ENCODE measurements at regions not wholly inside any gene's neighbourhood (a gene's known extent, or its start where the extent isn't known, plus 50 kb on each side); places are given as distances from the start of the nearest gene placed in this dataset.
A peak's percentile ranks its signal among the peaks of the same experiment; 100 is the strongest.

DNA sequence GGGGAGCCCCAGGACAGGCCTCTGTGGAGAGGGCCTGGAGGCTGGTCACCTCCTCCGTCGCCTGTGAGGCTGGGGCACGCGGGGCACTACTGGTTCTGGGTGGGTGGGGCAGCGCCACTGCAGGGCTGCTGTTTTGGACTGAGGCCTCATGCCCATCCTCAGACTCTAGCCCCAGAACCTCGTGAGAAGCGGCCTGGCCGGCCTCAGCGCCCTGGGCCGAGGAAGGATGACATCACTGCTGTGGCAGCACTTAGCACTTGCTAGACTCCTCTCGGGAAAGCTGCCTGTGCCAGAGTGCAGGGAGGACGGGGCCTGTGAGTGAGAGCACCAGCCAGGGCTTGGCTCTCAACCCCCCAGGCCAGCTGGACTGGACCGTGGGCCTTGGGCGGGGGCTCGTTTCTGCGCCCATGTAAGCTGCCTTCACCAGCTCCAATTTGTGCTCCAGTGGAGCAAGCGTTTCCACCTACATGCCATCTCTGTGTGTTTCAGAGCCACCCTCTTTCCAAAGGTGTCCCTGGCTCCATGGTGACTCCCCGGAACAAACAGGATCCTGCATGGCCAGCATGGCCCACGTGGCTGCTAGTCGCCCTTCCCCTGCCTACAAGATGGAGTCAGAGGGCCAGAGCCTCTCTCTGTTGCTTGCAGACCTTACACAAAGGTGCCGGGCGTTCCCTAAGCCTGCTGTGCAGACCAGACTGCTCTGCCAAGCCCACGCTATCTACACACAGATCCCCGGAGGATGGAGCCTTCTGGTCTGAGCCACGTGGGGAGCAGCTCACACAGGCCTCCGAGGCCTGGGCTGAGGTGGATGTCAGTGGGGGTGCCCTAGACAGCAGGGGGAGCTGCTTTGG is 102.9 kb downstream of the CTTN start:
- DNase-seq (ENCODE audit: low spot score), result no peak

DNA sequence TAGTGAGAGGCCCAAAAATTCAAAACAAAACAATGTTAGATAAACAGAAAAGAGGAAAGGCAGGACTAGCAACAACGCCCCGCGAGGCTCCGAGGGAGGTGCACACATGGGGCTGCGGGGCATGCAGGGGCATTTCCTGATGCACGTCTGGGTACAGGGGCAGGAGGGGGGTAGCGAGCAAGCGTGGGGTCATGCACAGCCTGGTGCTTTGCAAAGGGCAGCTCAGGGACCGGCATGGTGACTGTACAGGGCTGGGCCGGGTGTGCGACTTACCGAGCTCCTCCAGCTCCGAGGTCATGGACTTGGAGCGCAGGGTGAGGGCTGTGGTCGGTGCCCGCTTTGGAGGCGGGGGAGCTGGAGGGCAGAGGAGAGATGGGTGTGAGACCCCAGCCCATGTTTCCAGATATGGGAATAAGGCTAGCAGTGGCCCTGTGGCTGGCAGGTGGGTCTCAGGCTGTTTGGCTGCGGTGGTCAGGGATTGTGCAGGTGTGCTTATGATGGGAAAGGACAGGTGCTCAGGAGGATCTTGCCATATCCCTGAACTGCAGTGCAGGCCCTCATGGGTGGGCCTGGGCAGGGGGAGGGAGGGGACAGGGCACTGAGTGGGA is 103.7 kb downstream of the CTTN start:
- no peak for DNase-seq (ENCODE audit: low spot score)

DNA sequence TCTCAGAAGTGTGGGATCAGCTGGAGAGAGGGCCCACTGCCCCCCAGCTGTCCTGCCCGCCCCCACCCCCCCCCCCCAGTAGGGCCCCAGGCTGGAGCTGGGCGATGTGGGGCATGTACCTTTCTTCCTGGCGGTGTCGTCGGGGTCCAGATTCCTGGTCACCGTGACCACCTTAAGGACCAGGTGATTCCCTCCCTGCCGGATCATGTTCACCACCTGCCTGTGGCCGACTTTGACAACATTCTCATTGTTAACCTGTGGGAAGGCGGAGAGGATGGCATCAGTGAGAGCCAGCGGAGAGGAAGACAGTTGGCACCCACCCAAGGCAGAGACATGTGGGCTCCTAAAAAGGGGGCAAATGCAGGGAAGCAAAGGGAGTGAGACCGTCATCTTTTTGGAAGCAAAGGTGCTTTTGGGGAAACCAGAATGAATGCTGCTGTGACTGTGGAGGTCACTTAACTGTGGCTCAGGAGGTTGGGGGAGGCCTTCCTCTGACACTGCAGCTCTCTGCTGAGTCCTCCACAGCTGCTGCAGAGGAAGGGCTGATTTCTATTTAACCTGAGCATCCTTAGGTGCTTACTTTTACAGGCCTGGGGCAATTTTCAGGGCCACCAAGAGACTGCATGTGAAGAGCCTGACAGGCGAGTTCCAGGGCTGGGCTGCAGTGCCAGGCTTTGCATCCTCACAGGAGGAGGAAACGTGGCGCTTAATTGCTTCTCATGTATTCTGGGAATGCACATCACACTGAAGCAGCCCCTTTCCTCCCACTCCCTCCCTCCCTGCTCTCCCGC is 104.5 kb downstream of the CTTN start:
- no peak for DNase-seq (ENCODE audit: low spot score)

DNA sequence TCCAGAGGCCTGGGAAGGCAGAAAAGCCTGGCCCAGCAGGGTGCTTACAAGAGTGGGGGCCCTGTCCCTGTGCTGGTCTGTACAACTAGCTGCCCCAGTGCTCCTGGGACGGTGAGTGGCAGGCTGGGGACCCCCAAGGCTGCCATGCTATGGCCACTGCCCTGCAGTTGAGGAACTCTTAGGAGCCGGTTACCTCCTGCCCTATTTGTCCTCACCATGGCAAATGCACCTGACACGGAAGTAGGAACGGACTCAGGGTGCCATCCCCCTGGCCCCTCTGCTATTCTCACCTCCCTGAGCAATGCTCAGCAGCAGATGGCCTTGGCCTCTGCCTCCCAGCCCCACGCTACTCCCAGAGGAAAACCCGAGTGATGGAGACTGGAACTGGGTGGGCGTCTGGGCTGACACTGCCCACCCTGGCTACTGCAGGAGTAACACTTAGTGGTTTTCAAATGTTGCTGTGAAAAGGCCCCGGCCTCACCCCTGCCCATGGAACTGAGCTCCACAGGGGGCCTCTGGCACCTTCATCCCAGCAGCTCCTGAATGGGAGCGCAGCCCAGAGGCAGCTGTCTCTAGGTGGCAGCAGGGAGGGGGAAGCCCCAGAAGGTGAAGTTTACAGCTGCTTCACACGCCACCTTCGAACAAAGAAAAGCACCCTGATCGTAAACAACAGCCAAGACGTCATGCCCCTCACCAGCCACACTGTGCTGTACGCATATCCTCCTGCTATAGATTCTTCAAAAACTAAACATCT is 105.3 kb downstream of the CTTN start:
- no peak for DNase-seq (ENCODE audit: low spot score)

DNA sequence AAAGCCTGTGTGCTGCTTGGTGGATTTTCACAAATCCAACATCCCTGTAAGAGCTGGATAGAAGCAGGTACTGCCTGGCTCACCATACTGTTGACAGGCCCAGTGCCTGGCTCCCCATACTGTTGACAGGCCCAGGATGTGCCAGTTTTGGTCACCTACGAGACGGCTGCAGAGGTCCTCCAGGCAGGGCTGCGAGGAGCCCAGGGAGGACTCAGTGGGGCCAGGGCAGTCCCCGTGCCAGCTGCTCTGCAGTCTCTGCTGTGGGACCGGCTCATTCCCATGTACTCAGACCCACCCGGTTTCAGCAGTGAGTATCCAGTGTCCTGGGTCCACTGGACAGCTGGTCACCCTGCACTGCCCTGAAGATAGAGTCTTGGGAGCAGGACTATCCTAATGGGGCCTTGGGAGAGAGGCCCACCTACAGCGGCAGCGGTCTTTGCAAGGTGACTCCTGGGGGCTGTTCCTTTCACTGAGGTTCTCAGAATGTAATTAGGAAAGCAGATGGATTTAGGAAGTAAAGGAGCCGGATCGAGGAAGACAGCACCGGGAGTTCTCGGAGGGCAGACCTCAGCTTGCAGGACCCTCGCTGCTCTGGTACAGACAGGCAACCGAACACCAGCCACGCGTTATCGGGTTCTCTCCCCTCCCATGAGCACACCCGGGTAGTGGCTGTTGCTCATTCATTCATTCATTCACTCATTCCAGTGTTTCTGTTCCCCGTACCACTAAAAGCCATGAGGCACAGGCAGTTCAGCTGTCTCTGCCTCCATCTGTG is 106.1 kb downstream of the CTTN start:
- no peak for DNase-seq (ENCODE audit: low spot score)

DNA sequence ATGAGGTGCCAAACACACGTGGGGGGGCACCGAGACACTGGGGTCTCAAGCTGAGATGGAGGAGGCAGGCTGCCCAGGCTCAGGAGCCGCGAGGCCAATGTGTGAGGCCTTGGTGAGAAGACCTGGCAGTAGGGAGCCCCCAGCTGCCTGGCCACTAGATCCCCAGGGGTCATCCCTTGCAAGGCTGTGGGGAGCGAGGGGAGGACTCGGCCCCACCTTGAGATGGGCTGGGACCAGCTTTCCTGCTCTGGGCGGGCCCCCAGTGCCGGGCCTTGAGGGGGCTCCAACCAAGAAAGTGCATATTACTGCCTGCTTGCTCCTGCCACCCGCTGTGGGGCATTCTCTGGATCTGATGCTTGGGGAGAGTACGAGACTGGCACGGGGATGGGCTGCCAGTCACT is 107.0 kb downstream of the CTTN start:
- DNase-seq (ENCODE audit: low spot score), result no peak

DNA sequence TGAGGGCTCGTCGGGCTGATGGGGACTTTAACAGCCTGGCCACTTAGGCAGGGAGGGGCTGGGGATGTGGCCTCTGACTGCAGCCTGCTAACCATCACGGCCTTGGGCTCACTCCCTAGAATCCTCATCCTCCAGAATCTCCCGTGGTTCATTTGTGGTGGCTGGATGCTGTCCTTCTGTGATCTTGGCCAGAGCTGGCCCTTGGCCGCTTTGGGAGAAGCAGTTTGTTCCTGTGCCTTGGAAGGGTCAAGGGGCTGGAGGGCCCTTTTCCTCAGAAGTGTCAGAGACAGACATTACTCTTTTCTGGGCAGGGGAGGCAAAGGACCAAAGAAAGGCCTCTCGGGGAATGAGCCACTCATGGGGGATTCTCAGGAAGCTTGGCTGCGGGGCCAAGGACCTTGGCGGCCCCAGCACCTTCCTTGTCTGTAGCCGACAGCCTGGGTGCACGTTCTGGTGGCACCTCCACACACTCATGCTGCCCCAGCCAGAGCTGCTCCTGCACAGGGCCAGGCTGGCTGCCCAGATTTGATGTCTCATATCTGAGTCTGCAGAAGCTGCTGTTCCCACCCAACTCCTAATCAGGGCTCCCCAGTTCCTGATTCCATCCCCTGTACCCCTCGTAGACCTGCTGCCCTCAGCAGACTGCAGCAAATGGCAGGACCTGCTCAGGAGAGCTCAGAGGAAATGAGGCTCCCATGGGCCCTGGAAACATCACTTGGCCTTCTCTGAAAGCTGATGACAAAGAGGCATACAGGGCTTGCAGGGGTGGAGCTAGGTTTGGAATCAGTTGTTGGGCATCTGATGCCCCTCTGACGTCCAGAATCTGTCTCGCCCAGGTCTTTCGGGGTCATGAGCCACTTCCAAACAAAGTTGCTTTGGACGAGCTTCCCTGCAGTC is 107.7 kb downstream of the CTTN start:
- DNase-seq (ENCODE audit: low spot score), result no peak

DNA sequence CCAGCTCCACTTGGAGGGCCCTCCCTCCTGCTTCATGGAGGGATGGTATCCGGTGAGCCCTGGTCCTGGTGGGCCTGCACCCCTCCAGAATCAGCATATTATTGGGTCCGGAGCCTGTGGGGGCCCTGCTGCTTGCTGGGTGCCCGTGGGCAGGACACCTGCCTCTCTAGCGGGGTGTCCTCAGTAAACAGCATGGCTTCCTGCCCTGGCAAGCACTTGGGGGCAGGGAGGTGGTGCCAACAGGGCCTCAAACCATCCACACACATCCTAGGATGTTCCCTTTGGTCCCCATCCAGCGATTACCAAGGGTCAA is 108.3 kb downstream of the CTTN start:
- DNase-seq (ENCODE audit: low spot score), result no peak

DNA sequence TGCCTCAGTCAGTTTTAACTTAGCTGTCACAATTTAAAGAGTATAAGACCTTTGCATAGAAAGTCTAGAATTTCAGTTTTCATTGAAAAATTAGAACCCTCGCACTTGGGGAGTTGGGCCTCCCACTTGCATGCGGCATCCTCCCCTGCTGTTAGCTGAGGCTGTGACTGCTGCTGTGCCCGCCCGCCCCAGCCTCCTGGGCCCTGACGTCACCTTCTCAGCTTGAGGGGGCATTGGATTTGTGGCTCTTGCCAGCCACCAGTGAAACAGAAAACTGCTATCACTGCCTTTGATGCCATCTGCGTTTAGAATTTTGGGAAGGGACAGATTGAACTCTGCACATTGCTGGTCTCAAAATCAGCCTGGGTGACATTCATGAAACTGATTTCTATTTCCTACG is 108.7 kb downstream of the CTTN start:
- no peak for DNase-seq (ENCODE audit: low spot score)

DNA sequence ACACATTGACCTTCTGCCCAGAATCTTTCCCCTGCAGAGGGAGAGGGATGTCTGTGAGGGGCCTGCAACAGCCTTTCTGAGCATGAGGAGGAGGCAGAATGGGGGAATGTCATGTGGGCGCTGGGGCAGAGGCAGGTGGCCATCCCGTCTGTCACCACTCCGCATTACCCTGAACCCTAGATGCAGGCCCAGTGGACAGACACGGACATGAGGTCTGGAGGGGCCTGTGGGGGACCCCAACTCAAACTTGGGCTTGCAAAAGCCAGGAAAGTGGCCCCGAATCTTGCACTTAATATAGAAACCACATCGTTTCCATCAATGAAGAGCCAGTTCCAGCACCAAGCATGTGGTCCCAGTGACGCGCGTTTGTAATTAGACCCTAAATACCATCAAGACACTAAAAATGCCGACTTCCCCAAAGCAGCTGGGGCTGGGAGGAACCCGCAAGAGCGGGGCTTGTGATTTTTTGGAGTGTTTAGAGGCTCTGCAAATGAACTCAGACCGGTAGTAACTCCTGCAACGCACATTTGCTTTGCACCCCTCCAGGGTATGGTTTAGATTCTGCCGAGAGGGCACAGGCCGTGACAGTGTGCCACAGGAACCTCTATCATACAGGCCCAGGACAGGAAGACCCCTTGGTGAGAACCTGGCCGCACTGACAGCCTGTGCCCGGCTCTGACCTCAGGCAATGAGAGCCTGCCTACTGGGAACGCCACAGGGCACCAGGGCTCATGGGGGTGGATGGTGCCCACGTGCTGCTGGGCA is 109.3 kb downstream of the CTTN start:
- DNase-seq (ENCODE audit: low spot score), result no peak

DNA sequence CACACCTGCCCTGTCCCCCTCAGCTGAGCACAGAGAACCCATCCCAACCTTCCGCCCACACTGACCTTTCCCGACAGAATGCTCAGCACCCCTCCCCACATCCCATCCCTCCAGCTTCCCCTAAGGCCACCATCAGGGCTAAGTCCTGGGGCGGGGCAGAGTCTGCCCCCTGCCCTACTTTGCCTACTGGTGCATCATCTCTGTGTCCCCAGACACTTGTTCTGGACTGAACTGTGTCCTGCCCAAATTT is 109.8 kb downstream of the CTTN start:
- no peak for DNase-seq (ENCODE audit: low spot score)

DNA sequence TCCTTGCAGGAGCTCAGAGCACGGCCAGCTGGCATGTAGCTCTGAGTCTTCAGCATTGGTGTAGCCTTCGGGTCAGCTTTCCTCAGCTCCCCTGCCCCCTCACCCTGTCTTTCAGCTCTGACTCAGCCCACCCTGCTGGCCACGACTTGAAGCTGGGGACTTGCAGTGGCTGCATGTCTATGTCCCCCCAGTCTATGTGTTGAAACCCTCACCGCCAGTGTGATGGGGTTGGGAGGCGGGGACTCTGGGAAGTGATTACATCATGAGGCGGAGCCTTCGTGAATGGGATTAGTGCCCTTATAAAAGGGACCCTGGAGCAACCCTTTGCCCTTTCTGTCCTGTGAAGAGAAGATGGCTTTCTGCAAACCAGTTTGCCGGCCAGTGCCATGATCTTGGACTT is 111.1 kb downstream of the CTTN start:
- DNase-seq (ENCODE audit: low spot score), result no peak

DNA sequence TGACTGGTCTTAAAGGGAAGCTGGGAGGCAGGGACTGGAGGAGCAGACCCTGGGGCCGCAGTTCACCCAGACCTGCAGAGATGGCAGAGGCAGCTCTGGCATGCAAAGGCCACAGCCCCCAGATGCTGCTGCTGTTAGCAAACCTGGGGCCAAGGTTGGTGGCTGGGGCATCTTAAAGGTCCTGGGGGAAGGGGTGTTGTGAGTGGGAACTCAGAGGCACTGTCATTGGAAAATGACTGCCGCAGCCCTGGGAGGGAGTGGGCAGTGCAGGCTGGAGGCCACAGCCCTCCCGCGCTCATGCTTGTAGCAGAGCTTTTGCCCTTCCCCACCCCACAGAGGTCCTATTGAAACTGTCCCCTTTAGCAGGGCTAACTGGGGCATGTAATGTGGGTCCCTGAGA is 111.8 kb downstream of the CTTN start:
- no peak for DNase-seq (ENCODE audit: low spot score)

DNA sequence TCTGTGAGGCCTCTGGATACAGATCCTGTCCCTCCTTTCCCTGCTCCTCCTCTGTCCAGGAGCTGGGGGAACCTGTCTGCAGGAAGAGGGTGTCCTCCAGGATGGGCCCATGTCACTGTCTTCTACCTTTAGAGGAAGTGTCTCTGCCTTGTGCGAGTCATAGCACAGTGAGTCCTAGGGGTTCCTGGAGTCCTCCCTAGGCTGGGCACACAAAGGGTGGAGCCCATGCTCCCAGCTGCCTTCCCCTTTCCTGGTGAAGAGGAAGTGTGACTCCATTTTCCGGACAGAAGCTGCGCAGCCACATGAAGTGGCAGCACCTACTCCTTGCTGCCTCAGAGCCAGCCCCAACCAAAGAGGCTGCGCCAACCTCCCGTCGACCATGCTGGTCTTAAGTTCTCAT is 112.2 kb downstream of the CTTN start:
- DNase-seq (ENCODE audit: low spot score), result no peak

DNA sequence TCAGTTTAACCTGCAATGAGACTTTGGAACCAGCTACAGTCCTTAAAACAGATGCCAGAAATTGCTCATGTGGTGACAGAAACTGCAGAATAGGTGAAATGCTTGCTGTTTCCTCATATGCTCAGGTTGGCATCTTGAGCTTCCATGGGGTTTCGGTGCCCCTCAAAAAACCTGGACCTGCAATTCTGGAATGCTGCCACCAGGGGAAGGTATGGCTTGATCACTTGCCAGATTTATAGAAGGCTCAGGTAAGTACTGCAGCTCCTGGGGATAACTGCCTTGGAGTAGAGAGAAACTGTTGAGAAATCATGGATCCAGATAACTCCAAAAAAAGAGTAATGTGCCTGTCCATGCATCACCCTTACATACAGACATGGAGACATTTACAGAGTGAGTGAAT is 113.0 kb downstream of the CTTN start:
- DNase-seq (ENCODE audit: low spot score), result no peak

DNA sequence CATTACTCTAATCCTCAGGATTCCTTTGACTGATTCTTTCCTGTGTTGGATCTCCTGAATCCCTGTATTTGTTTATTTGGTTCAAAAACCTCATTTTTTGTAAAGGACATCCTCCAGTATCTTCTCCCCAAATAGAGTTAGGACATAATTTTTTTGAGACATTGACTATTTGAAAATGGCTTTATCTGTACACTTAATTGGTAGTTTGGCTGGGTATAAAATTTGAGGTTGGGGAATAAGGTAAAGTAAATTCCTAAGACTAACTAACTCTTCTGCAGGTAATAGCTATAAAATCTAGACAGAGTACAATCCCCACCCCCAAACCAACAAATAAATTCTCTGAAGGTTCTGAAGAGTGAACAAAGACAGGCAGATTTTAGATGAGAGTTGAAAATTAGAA is 114.4 kb downstream of the CTTN start:
- DNase-seq (ENCODE audit: low spot score), result no peak

DNA sequence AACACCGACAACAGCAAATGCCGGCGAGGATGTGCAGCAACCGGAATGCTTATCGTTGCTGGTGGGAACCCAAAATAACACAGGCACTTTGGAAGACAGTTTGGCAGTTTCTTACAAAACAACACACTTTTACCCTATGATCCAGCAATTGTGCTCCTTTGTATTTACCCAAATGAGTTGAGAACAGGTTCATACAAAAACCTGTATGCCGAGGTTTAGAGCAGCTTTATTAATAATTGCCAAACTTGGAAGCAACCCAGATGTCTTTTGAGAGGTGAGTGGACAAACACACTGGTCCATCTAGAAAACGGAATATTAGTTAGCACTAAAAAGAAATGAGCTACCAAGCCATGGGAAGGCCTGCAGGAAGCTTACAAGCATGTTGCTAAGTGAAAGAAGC is 118.9 kb downstream of the CTTN start:
- no peak for DNase-seq (ENCODE audit: low spot score)

DNA sequence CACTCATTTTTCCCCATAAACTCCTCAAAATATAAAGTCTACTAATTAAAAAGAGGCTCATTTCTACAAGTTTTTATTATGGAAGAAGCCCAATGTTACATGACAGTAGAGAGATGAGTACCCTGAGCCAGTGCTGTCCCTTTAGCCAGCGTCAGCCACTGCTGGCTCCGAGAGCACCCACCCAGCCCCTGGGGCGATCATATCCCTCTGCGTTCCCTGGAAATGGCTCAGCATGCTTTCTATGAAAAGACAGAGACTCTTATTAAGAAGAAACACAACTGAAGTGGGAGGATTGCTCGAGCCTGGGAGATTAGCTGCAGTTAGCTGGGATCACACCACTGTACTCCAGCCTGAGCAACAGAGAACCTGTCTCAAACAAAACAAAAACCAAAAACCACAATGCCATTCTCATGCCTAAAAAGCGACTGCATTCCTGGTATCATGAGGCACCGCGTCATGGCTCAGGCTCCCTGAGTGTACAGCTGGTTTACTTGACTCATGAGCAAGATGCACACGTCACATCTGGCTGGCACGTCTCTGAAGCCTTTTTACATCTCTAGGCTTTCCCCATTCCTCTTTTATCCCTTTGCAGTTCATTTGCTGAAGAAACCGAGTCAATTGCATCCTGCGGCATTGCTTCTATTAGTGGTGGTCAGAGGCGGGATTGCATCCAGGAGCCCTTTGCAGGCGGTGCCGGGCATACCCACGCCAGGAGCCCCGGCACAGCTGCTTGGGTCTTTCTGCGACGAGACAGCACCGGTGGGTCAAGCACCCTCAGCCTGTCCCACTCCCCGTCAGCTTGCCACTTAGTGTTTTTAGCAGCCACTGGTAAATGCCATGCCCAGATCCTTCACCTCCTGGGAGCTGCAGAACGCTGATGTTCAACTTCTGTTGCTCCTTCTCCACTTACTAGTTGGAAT is 119.9 kb downstream of the CTTN start:
- peak; percentile 46 for DNase-seq (ENCODE audit: low spot score)

DNA sequence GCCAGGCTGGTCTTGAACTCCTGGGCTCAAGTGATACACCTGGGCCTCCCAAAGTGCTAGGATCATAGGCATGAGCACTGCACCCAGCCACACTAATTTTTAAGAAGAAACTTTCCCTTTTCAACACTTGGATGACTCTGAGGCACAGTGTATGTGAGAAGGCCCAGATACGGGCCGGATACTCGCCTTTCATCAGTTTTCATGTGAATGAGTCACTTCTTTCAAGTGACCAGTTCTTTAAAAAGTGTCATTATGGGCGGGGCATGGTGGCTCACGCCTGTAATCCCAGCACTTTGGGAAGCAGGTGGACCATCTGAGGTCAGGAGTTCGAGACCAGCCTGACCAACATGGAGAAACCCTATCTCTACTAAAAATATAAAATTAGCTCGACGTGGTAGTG is 120.8 kb downstream of the CTTN start:
- no peak for DNase-seq (ENCODE audit: low spot score)
